Fibroblast of lung (primary cell): ENCODE measurements at regions not wholly inside any gene's neighbourhood (a gene's known extent, or its start where the extent isn't known, plus 50 kb on each side); places are given as distances from the start of the nearest gene placed in this dataset.

Source experiments
- EZH2 ChIP-seq: IDR thresholded peaks from 2 replicates; pipeline ENCODE4 v1.5.1; 2012; ENCODE audit warnings: low read length, control low read depth, mild to moderate bottlenecking; ENCODE audit errors: missing control alignments
- TF ChIP-seq, protein P1 (sequence below), 2 donors: IDR thresholded peaks in 1 of 2; conservative IDR thresholded peaks in 1 of 2; 1 replicate in 1 of 2; 2 replicates in 1 of 2; pipeline ENCODE4 v1.5.1; 2011 to 2012; ENCODE audit warnings: low read length in 2 of 2, control low read depth in 1 of 2, inconsistent platforms in 1 of 2, low read depth in 1 of 2, mild to moderate bottlenecking in 1 of 2

DNA sequence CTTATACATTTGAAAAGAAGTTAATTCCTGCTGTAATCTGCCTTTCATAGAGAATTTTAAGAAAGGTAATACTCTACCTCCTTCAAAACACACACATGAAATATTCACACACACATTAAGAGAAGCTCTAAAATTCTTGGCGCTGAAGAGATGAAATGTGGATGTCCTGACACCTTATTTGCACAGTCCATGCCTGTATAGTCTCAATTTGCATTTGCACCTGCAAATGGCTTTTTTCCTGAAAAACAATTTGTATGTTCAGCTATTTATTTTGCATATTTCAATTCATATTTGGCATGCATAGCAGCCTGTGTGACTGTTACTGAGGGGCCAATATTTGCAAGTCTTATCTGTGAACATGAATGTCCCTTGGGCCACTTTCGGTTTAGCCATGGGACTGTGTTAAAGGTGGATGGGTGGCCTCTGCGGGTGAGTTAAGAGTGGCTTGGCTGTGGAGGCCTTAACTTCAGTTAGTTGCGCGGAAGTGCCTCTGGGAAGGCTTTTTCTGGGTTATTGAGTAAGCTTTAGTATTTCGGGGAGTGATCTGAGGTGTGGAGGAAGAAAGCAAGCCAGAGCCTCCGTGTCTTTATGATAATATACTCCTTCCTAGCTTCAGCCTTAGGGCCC lies 443.3 kb upstream of the FAT1 start:
- TF ChIP-seq EZH2 = no peak
- TF ChIP-seq, protein P1, sequence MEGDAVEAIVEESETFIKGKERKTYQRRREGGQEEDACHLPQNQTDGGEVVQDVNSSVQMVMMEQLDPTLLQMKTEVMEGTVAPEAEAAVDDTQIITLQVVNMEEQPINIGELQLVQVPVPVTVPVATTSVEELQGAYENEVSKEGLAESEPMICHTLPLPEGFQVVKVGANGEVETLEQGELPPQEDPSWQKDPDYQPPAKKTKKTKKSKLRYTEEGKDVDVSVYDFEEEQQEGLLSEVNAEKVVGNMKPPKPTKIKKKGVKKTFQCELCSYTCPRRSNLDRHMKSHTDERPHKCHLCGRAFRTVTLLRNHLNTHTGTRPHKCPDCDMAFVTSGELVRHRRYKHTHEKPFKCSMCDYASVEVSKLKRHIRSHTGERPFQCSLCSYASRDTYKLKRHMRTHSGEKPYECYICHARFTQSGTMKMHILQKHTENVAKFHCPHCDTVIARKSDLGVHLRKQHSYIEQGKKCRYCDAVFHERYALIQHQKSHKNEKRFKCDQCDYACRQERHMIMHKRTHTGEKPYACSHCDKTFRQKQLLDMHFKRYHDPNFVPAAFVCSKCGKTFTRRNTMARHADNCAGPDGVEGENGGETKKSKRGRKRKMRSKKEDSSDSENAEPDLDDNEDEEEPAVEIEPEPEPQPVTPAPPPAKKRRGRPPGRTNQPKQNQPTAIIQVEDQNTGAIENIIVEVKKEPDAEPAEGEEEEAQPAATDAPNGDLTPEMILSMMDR (conservative IDR thresholded peaks at IDR 0.05 in 1 of 2, IDR thresholded peaks at IDR 0.05 in 1 of 2; ENCODE audit: low read depth in 1 of 2, low read length in 2 of 2) = no peak
